GM12878 (cell line): ENCODE measurements at regions not wholly inside any gene's neighbourhood (a gene's known extent, or its start where the extent isn't known, plus 50 kb on each side); places are given as distances from the start of the nearest gene placed in this dataset.

Experiments
- ATAC-seq: fragments of 200-7000 bp; cut with Tn5 transposase; 3 replicates; pipeline ENCODE4 v1.9.1; 2020; ENCODE audit warnings: mild to moderate bottlenecking, moderate library complexity
- BruUV-seq: library from RNA; stranded (reverse); fragments of 400-500 nt; replicated peaks from 2 replicates; lab custom pipeline; 2021; lab: Mats Ljungman, UMichigan
- CTCF ChIA-PET: fragments of 300-600 bp; sonication (Branson Sonifier 250); formaldehyde crosslinking; extraction: SDS; loops from one replicate; lab custom pipeline; 2021; ENCODE audit warnings: inconsistent platforms; lab: Yijun Ruan, JAX
- POLR2A ChIA-PET: fragments of 350-600 bp; formaldehyde crosslinking; extraction: SDS; loops from one replicate; lab custom pipeline; 2021; ENCODE audit warnings: inconsistent platforms; lab: Charles Lee
- RAD21 ChIA-PET: fragments of 300-600 bp; sonication (Branson Sonifier 250); formaldehyde crosslinking; loops from one replicate; lab custom pipeline; 2023; ENCODE audit warnings: antibody characterized with exemption; ENCODE audit not compliant: unreplicated experiment; lab: Charles Lee
- SMC1A ChIA-PET: fragments of 300-600 bp; sonication (Branson Sonifier 250); formaldehyde crosslinking; loops from one replicate; lab custom pipeline; 2023; ENCODE audit not compliant: unreplicated experiment, uncharacterized antibody; lab: Charles Lee
- DNase-seq: peaks from one replicate; pipeline ENCODE4 v3.0.0-alpha.2; 2011; ENCODE audit warnings: low read depth, low spot score
- FAIRE-seq: peaks from 3 replicates; lab custom pipeline; 2011; peaks lifted over from hg19 to GRCh38; lab: Jason Lieb, UNC
- H2AFZ ChIP-seq: 2 replicates; pipeline ENCODE4 v1.6.0; 2011; ENCODE audit warnings: low read depth, low read length, control low read depth; ENCODE audit not compliant: control insufficient read depth
- H3K27ac ChIP-seq: 2 replicates; pipeline ENCODE4 v1.5.1; 2011; ENCODE audit warnings: control low read depth; ENCODE audit not compliant: control insufficient read depth, insufficient read depth
- H3K27me3 ChIP-seq, 2 experiments: replicated peaks in 1 of 2; 2 replicates each; pipeline versions ENCODE4 v1.6.0 to v1.6.1; 2011; ENCODE audit warnings: low read length in 1 of 2; ENCODE audit not compliant: control insufficient read depth in 2 of 2, insufficient read depth in 2 of 2
- H3K36me3 ChIP-seq, 2 experiments: 2 replicates each; pipeline ENCODE4 v1.5.1; 2011; ENCODE audit warnings: low read length in 1 of 2; ENCODE audit not compliant: control insufficient read depth in 2 of 2, insufficient read depth in 2 of 2
- H3K4me1 ChIP-seq: 2 replicates; pipeline ENCODE4 v1.6.1; 2011; ENCODE audit warnings: mild to moderate bottlenecking, low read length, moderate library complexity, mixed read lengths; ENCODE audit not compliant: control insufficient read depth, insufficient read depth
- H3K4me2 ChIP-seq: 2 replicates; pipeline ENCODE4 v1.6.0; 2011; ENCODE audit warnings: control low read depth; ENCODE audit not compliant: control insufficient read depth, insufficient read depth
- H3K4me3 ChIP-seq: fragments of 200-600 bp; sonication (generic); 2 replicates; pipeline ENCODE4 v1.5.1; 2016
- H3K79me2 ChIP-seq: 2 replicates; pipeline ENCODE4 v1.6.0; 2011; ENCODE audit warnings: low read length; ENCODE audit not compliant: control insufficient read depth, insufficient read depth
- H3K9ac ChIP-seq: 2 replicates; pipeline ENCODE4 v1.8.0; 2011; ENCODE audit warnings: low read length, control low read depth, mixed read lengths; ENCODE audit not compliant: control insufficient read depth, insufficient read depth
- H3K9me3 ChIP-seq: replicated peaks from 3 replicates; pipeline ENCODE4 v1.5.1; 2011; ENCODE audit warnings: mild to moderate bottlenecking, low read length; ENCODE audit not compliant: control insufficient read depth, insufficient read depth
- H4K20me1 ChIP-seq: 2 replicates; pipeline ENCODE4 v1.6.0; 2011; ENCODE audit not compliant: control insufficient read depth, insufficient read depth
- ATF7 ChIP-seq: fragments of 450-650 bp; IDR thresholded peaks from 2 replicates; pipeline ENCODE4 v1.6.1; 2016; ENCODE audit warnings: low read depth, mild to moderate bottlenecking
- BACH1 ChIP-seq: fragments of 450-650 bp; IDR thresholded peaks from 2 replicates; pipeline ENCODE4 v1.6.1; 2017; ENCODE audit warnings: mild to moderate bottlenecking, borderline replicate concordance
- BMI1 ChIP-seq: fragments of 450-650 bp; IDR thresholded peaks from 2 replicates; pipeline ENCODE4 v1.6.1; 2016; ENCODE audit warnings: mild to moderate bottlenecking, moderate library complexity, borderline replicate concordance
- IKZF1 ChIP-seq: fragments of 450-650 bp; conservative IDR thresholded peaks from 2 replicates; pipeline ENCODE4 v1.6.1; 2017; ENCODE audit warnings: antibody characterized with exemption, mild to moderate bottlenecking
- MAX ChIP-seq: IDR thresholded peaks from 2 replicates; pipeline ENCODE4 v1.6.1; 2012; ENCODE audit warnings: low read depth, low read length, improper control_type of control experiment
- NFYB ChIP-seq: IDR thresholded peaks from 2 replicates; pipeline ENCODE4 v1.6.1; 2011; ENCODE audit warnings: low read depth, mild to moderate bottlenecking, low read length, improper control_type of control experiment, moderate library complexity; ENCODE audit not compliant: insufficient read depth
- SIN3A ChIP-seq: IDR thresholded peaks from 2 replicates; pipeline ENCODE4 v1.6.1; 2012; ENCODE audit warnings: low read depth, low read length, improper control_type of control experiment
- SIX5 ChIP-seq: IDR thresholded peaks from 2 replicates; pipeline ENCODE4 v1.6.1; 2011; ENCODE audit warnings: mild to moderate bottlenecking, low read depth, low read length, moderate library complexity; ENCODE audit not compliant: severe bottlenecking
- SRF ChIP-seq, 2 experiments: IDR thresholded peaks; 2 replicates each; pipeline ENCODE4 v1.6.1; 2011; ENCODE audit warnings: low read depth in 2 of 2, low read length in 2 of 2, mild to moderate bottlenecking in 1 of 2, moderate library complexity in 1 of 2
- STAT3 ChIP-seq: IDR thresholded peaks from 2 replicates; pipeline ENCODE4 v1.6.1; 2011; ENCODE audit warnings: low read depth, low read length, improper control_type of control experiment
- ZNF274 ChIP-seq: IDR thresholded peaks from one replicate; pipeline ENCODE4 v1.8.0; 2011; ENCODE audit not compliant: insufficient read length, insufficient read depth
- whole genome bisulfite sequencing: methylation state at CpG from one replicate; pipeline ENCODE4 v1.1.6; 2016; ENCODE audit warnings: low lambda C conversion rate; ENCODE audit not compliant: insufficient replicate concordance, insufficient coverage; ENCODE audit errors: missing lambda C conversion rate; 5-methylcytosine and 5-hydroxymethylcytosine counted together
- in situ Hi-C: fragments of 300-500 bp; cut with MboI; formaldehyde crosslinking; loops from 9 replicates; pipeline ENCODE4 v1.14.3; 2018; ENCODE audit warnings: mixed read lengths
- intact Hi-C: fragments of 100-400 bp; cut with micrococcal nuclease; formaldehyde crosslinking; loops from one replicate; pipeline ENCODE4 v1.14.2; 2022; ENCODE audit not compliant: unreplicated experiment

GRCh38 chr6:76818451-76818850 is 644.8 kb downstream of the HTR1B start:
- Histone ChIP-seq H3K27ac (no peak overlapping the region), H2AFZ (no peak overlapping the region), H3K9ac (no peak overlapping the region), H3K79me2 (no peaks in the 10 kb centered on the region), H4K20me1 (no peaks in the 10 kb centered on the region), H3K4me1 (no peaks in the 10 kb centered on the region), H3K4me2 (no peak overlapping the region), H3K27me3 (no peaks in the 10 kb centered on the region), H3K4me3 (no peak overlapping the region), H3K36me3 (no peaks in the 10 kb centered on the region), H3K9me3 (no peaks in the 10 kb centered on the region)
- no peak for DNase-seq
- ChIA-PET POLR2A (no interaction called here), CTCF (interaction anchor here (1.2 kb wide), 1 partner anchor 43 kb away, joined by 3 read pairs; no protein-coding TSS in a partner anchor), SMC1A (no interaction called here), RAD21 (no interaction called here)
- BruUV-seq = no TSS peak
- TF ChIP-seq NFYB (no peak), BACH1 (no peak), IKZF1 (no peak), SIX5 (no peak), ZNF274 (no peak), STAT3 (no peak), ATF7 (no peak), SIN3A (no peak), SRF (IDR thresholded peaks at IDR 0.05; ENCODE audit: low read depth in 2 of 2, low read length in 2 of 2) (no peak), BMI1 (no peak), MAX (no peak)
- 24% methylated on average over 4 of the region's 4 CpGs for WGBS
- no peak for FAIRE-seq
- intact Hi-C loops = no loop called here
- in situ Hi-C loops = no loop called here
- no peak for ATAC-seq
